ENCODE measurements at regions not wholly inside any gene's neighbourhood (a gene's known extent, or its start where the extent isn't known, plus 50 kb on each side); places are given as distances from the start of the nearest gene placed in this dataset.

- no peaks in the 10 kb centered on the region for H3K9me3 Mint-ChIP-seq
- POLR2A ChIA-PET: no interaction called here
- ATAC-seq (ENCODE audit: low read depth): no peak
- no peak for DNase-seq
- H3K36me3 Mint-ChIP-seq: no peaks in the 10 kb centered on the region
- H3K4me1 Mint-ChIP-seq: no peaks in the 10 kb centered on the region
- peaks cover 31% of the 10 kb centered on the region for H3K27me3 Mint-ChIP-seq
- H3K27ac Mint-ChIP-seq: no peak overlapping the region
- no peak overlapping the region for H3K4me3 Mint-ChIP-seq
Observed at GRCh38 chr6:2502998-2503674, 247.6 kb downstream of the MYLK4 start.

GRCh38 chr6:2502096-2502997 is 248.4 kb downstream of the MYLK4 start:
- Mint-ChIP-seq H3K4me1 (no peaks in the 10 kb centered on the region), H3K9me3 (no peaks in the 10 kb centered on the region), H3K27me3 (peaks cover 29% of the 10 kb centered on the region), H3K36me3 (no peaks in the 10 kb centered on the region), H3K27ac (no peak overlapping the region), H3K4me3 (no peak overlapping the region)
- DNase-seq: no peak
- no peak for ATAC-seq (ENCODE audit: low read depth)
- POLR2A ChIA-PET: no interaction called here

GRCh38 chr6:2497922-2498623 is 252.6 kb downstream of the MYLK4 start:
- Mint-ChIP-seq H3K27ac (no peak overlapping the region), H3K27me3 (peaks cover 10% of the 10 kb centered on the region), H3K36me3 (no peaks in the 10 kb centered on the region), H3K9me3 (no peaks in the 10 kb centered on the region), H3K4me3 (no peak overlapping the region), H3K4me1 (no peaks in the 10 kb centered on the region)
- ATAC-seq (ENCODE audit: low read depth): no peak
- no peak for DNase-seq
- POLR2A ChIA-PET: no interaction called here

GRCh38 chr6:2496291-2496690 is 250.9 kb upstream of the GMDS start:
- Mint-ChIP-seq H3K27ac (no peak overlapping the region), H3K4me3 (no peak overlapping the region), H3K4me1 (no peaks in the 10 kb centered on the region), H3K36me3 (no peaks in the 10 kb centered on the region), H3K27me3 (peaks cover 6% of the 10 kb centered on the region), H3K9me3 (no peaks in the 10 kb centered on the region)
- POLR2A ChIA-PET: no interaction called here
- no peak for ATAC-seq (ENCODE audit: low read depth)
- DNase-seq: no peak

GRCh38 chr6:2492686-2493523 is 247.5 kb upstream of the GMDS start:
- H3K4me1 Mint-ChIP-seq: no peaks in the 10 kb centered on the region
- no peak overlapping the region for H3K27ac Mint-ChIP-seq
- DNase-seq (no peak), ATAC-seq (ENCODE audit: low read depth) (no peak)
- H3K9me3 Mint-ChIP-seq: no peaks in the 10 kb centered on the region
- H3K4me3 Mint-ChIP-seq: no peak overlapping the region
- POLR2A ChIA-PET: no interaction called here
- H3K36me3 Mint-ChIP-seq: no peaks in the 10 kb centered on the region
- H3K27me3 Mint-ChIP-seq: peaks cover 13% of the 10 kb centered on the region

GRCh38 chr6:2491137-2491536 is 245.7 kb upstream of the GMDS start:
- Mint-ChIP-seq H3K4me3 (no peak overlapping the region), H3K4me1 (no peaks in the 10 kb centered on the region), H3K27me3 (peaks cover 11% of the 10 kb centered on the region), H3K9me3 (no peaks in the 10 kb centered on the region), H3K27ac (no peak overlapping the region), H3K36me3 (no peaks in the 10 kb centered on the region)
- no peak for DNase-seq
- ATAC-seq (ENCODE audit: low read depth): no peak
- POLR2A ChIA-PET: no interaction called here

- no peaks in the 10 kb centered on the region for H3K9me3 Mint-ChIP-seq
- H3K4me1 Mint-ChIP-seq: no peaks in the 10 kb centered on the region
- no peak for ATAC-seq (ENCODE audit: low read depth)
- POLR2A ChIA-PET: no interaction called here
- no peaks in the 10 kb centered on the region for H3K36me3 Mint-ChIP-seq
- H3K27me3 Mint-ChIP-seq: peaks cover 14% of the 10 kb centered on the region
- H3K4me3 Mint-ChIP-seq: no peak overlapping the region
- no peak overlapping the region for H3K27ac Mint-ChIP-seq
- no peak for DNase-seq
Observed at GRCh38 chr6:2488578-2488977, 243.2 kb upstream of the GMDS start.

GRCh38 chr6:2485116-2485515 is 239.7 kb upstream of the GMDS start:
- DNase-seq: no peak
- no peak overlapping the region for H3K4me3 Mint-ChIP-seq
- H3K4me1 Mint-ChIP-seq: no peaks in the 10 kb centered on the region
- peaks cover 11% of the 10 kb centered on the region for H3K9me3 Mint-ChIP-seq
- no peak for ATAC-seq (ENCODE audit: low read depth)
- peaks cover 9% of the 10 kb centered on the region for H3K27me3 Mint-ChIP-seq
- H3K27ac Mint-ChIP-seq: no peak overlapping the region
- H3K36me3 Mint-ChIP-seq: no peaks in the 10 kb centered on the region
- POLR2A ChIA-PET: no interaction called here

GRCh38 chr6:2482773-2483172 is 237.4 kb upstream of the GMDS start:
- Mint-ChIP-seq H3K27ac (no peak overlapping the region), H3K36me3 (no peaks in the 10 kb centered on the region), H3K9me3 (peaks cover 11% of the 10 kb centered on the region), H3K27me3 (peaks cover 3% of the 10 kb centered on the region), H3K4me3 (no peak overlapping the region), H3K4me1 (no peaks in the 10 kb centered on the region)
- ATAC-seq (ENCODE audit: low read depth): no peak
- DNase-seq: no peak
- POLR2A ChIA-PET: no interaction called here

- peaks cover 11% of the 10 kb centered on the region for H3K9me3 Mint-ChIP-seq
- peaks cover 3% of the 10 kb centered on the region for H3K27me3 Mint-ChIP-seq
- H3K36me3 Mint-ChIP-seq: no peaks in the 10 kb centered on the region
- H3K4me1 Mint-ChIP-seq: no peaks in the 10 kb centered on the region
- no peak overlapping the region for H3K27ac Mint-ChIP-seq
- DNase-seq: no peak
- POLR2A ChIA-PET: no interaction called here
- H3K4me3 Mint-ChIP-seq: no peak overlapping the region
- no peak for ATAC-seq (ENCODE audit: low read depth)
Observed at GRCh38 chr6:2481307-2481706, 235.9 kb upstream of the GMDS start.

- no peaks in the 10 kb centered on the region for H3K4me1 Mint-ChIP-seq
- POLR2A ChIA-PET: no interaction called here
- H3K36me3 Mint-ChIP-seq: no peaks in the 10 kb centered on the region
- H3K4me3 Mint-ChIP-seq: no peak overlapping the region
- DNase-seq (no peak), ATAC-seq (ENCODE audit: low read depth) (no peak)
- H3K9me3 Mint-ChIP-seq: peaks cover 11% of the 10 kb centered on the region
- no peak overlapping the region for H3K27ac Mint-ChIP-seq
- no peaks in the 10 kb centered on the region for H3K27me3 Mint-ChIP-seq
Observed at GRCh38 chr6:2480267-2480966, 235.0 kb upstream of the GMDS start.

GRCh38 chr6:2478200-2478599 is 232.8 kb upstream of the GMDS start:
- Mint-ChIP-seq H3K4me3 (no peak overlapping the region), H3K27ac (no peak overlapping the region), H3K36me3 (no peaks in the 10 kb centered on the region), H3K27me3 (no peaks in the 10 kb centered on the region), H3K4me1 (no peaks in the 10 kb centered on the region), H3K9me3 (peaks cover 8% of the 10 kb centered on the region)
- POLR2A ChIA-PET: no interaction called here
- ATAC-seq (ENCODE audit: low read depth): no peak
- DNase-seq: no peak

- POLR2A ChIA-PET: no interaction called here
- no peak for ATAC-seq (ENCODE audit: low read depth)
- DNase-seq: no peak
- Mint-ChIP-seq H3K27ac (no peak overlapping the region), H3K9me3 (peaks cover 6% of the 10 kb centered on the region), H3K36me3 (no peaks in the 10 kb centered on the region), H3K4me1 (no peaks in the 10 kb centered on the region), H3K4me3 (no peak overlapping the region), H3K27me3 (peaks cover 1% of the 10 kb centered on the region)
Observed at GRCh38 chr6:2477666-2478065, 232.3 kb upstream of the GMDS start.
